GM12878 (cell line): ENCODE measurements at regions not wholly inside any gene's neighbourhood (a gene's known extent, or its start where the extent isn't known, plus 50 kb on each side); places are given as distances from the start of the nearest gene placed in this dataset.

Experiments used
- ATAC-seq: fragments of 200-7000 bp; cut with Tn5 transposase; 3 replicates; pipeline ENCODE4 v1.9.1; 2020; ENCODE audit warnings: mild to moderate bottlenecking, moderate library complexity
- BruUV-seq: library from RNA; stranded (reverse); fragments of 400-500 nt; replicated peaks from 2 replicates; lab custom pipeline; 2021; lab: Mats Ljungman, UMichigan
- CTCF ChIA-PET: fragments of 300-600 bp; sonication (Branson Sonifier 250); formaldehyde crosslinking; extraction: SDS; loops from one replicate; lab custom pipeline; 2021; ENCODE audit warnings: inconsistent platforms; lab: Yijun Ruan, JAX
- POLR2A ChIA-PET: fragments of 350-600 bp; formaldehyde crosslinking; extraction: SDS; loops from one replicate; lab custom pipeline; 2021; ENCODE audit warnings: inconsistent platforms; lab: Charles Lee
- RAD21 ChIA-PET: fragments of 300-600 bp; sonication (Branson Sonifier 250); formaldehyde crosslinking; loops from one replicate; lab custom pipeline; 2023; ENCODE audit warnings: antibody characterized with exemption; ENCODE audit not compliant: unreplicated experiment; lab: Charles Lee
- SMC1A ChIA-PET: fragments of 300-600 bp; sonication (Branson Sonifier 250); formaldehyde crosslinking; loops from one replicate; lab custom pipeline; 2023; ENCODE audit not compliant: unreplicated experiment, uncharacterized antibody; lab: Charles Lee
- DNase-seq: peaks from one replicate; pipeline ENCODE4 v3.0.0-alpha.2; 2011; ENCODE audit warnings: low read depth, low spot score
- FAIRE-seq: peaks from 3 replicates; lab custom pipeline; 2011; peaks lifted over from hg19 to GRCh38; lab: Jason Lieb, UNC
- H2AFZ ChIP-seq: 2 replicates; pipeline ENCODE4 v1.6.0; 2011; ENCODE audit warnings: low read depth, low read length, control low read depth; ENCODE audit not compliant: control insufficient read depth
- H3K27ac ChIP-seq: 2 replicates; pipeline ENCODE4 v1.5.1; 2011; ENCODE audit warnings: control low read depth; ENCODE audit not compliant: control insufficient read depth, insufficient read depth
- H3K27me3 ChIP-seq, 2 experiments: replicated peaks in 1 of 2; 2 replicates each; pipeline versions ENCODE4 v1.6.0 to v1.6.1; 2011; ENCODE audit warnings: low read length in 1 of 2; ENCODE audit not compliant: control insufficient read depth in 2 of 2, insufficient read depth in 2 of 2
- H3K36me3 ChIP-seq, 2 experiments: 2 replicates each; pipeline ENCODE4 v1.5.1; 2011; ENCODE audit warnings: low read length in 1 of 2; ENCODE audit not compliant: control insufficient read depth in 2 of 2, insufficient read depth in 2 of 2
- H3K4me1 ChIP-seq: 2 replicates; pipeline ENCODE4 v1.6.1; 2011; ENCODE audit warnings: mild to moderate bottlenecking, low read length, moderate library complexity, mixed read lengths; ENCODE audit not compliant: control insufficient read depth, insufficient read depth
- H3K4me2 ChIP-seq: 2 replicates; pipeline ENCODE4 v1.6.0; 2011; ENCODE audit warnings: control low read depth; ENCODE audit not compliant: control insufficient read depth, insufficient read depth
- H3K4me3 ChIP-seq: fragments of 200-600 bp; sonication (generic); 2 replicates; pipeline ENCODE4 v1.5.1; 2016
- H3K79me2 ChIP-seq: 2 replicates; pipeline ENCODE4 v1.6.0; 2011; ENCODE audit warnings: low read length; ENCODE audit not compliant: control insufficient read depth, insufficient read depth
- H3K9ac ChIP-seq: 2 replicates; pipeline ENCODE4 v1.8.0; 2011; ENCODE audit warnings: low read length, control low read depth, mixed read lengths; ENCODE audit not compliant: control insufficient read depth, insufficient read depth
- H3K9me3 ChIP-seq: replicated peaks from 3 replicates; pipeline ENCODE4 v1.5.1; 2011; ENCODE audit warnings: mild to moderate bottlenecking, low read length; ENCODE audit not compliant: control insufficient read depth, insufficient read depth
- H4K20me1 ChIP-seq: 2 replicates; pipeline ENCODE4 v1.6.0; 2011; ENCODE audit not compliant: control insufficient read depth, insufficient read depth
- CBFB ChIP-seq: IDR thresholded peaks from 2 replicates; pipeline ENCODE4 v1.6.1; 2016; ENCODE audit warnings: antibody characterized with exemption, low read depth
- ETV6 ChIP-seq, 2 experiments: fragments of 450-650 bp in 1 of 2; IDR thresholded peaks in 1 of 2; conservative IDR thresholded peaks in 1 of 2; 2 replicates each; pipeline ENCODE4 v1.6.1; 2014; ENCODE audit warnings: antibody characterized with exemption in 1 of 2, borderline replicate concordance in 1 of 2, low read depth in 1 of 2, mild to moderate bottlenecking in 1 of 2, moderate library complexity in 1 of 2
- HCFC1 ChIP-seq: fragments of 150-350 bp; IDR thresholded peaks from 2 replicates; pipeline ENCODE4 v1.6.1; 2014; ENCODE audit warnings: low read length
- HDGF ChIP-seq: fragments of 450-650 bp; IDR thresholded peaks from 2 replicates; pipeline ENCODE4 v1.6.1; 2016; ENCODE audit warnings: antibody characterized with exemption
- IKZF1 ChIP-seq: fragments of 450-650 bp; conservative IDR thresholded peaks from 2 replicates; pipeline ENCODE4 v1.6.1; 2017; ENCODE audit warnings: antibody characterized with exemption, mild to moderate bottlenecking
- NR2F1 ChIP-seq: fragments of 450-650 bp; conservative IDR thresholded peaks from 2 replicates; pipeline ENCODE4 v1.6.1; 2017; ENCODE audit warnings: mild to moderate bottlenecking
- TCF3 ChIP-seq: IDR thresholded peaks from 2 replicates; pipeline ENCODE4 v1.6.1; 2012; ENCODE audit warnings: low read depth, mild to moderate bottlenecking, low read length, borderline replicate concordance; ENCODE audit not compliant: insufficient read depth
- YBX1 ChIP-seq: fragments of 450-650 bp; IDR thresholded peaks from 2 replicates; pipeline ENCODE4 v1.6.1; 2016; ENCODE audit warnings: antibody characterized with exemption
- ZNF274 ChIP-seq: IDR thresholded peaks from one replicate; pipeline ENCODE4 v1.8.0; 2011; ENCODE audit not compliant: insufficient read length, insufficient read depth
- WGBS: methylation state at CpG from one replicate; pipeline ENCODE4 v1.1.6; 2016; ENCODE audit warnings: low lambda C conversion rate; ENCODE audit not compliant: insufficient replicate concordance, insufficient coverage; ENCODE audit errors: missing lambda C conversion rate; 5-methylcytosine and 5-hydroxymethylcytosine counted together
- in situ Hi-C: fragments of 300-500 bp; cut with MboI; formaldehyde crosslinking; loops from 9 replicates; pipeline ENCODE4 v1.14.3; 2018; ENCODE audit warnings: mixed read lengths
- intact Hi-C: fragments of 100-400 bp; cut with micrococcal nuclease; formaldehyde crosslinking; loops from one replicate; pipeline ENCODE4 v1.14.2; 2022; ENCODE audit not compliant: unreplicated experiment
- TF ChIP-seq, protein P1 (sequence below): IDR thresholded peaks from 2 replicates; pipeline ENCODE4 v1.6.1; 2011; ENCODE audit warnings: borderline replicate concordance, low read depth, mild to moderate bottlenecking, moderate library complexity, mixed read lengths, low read length; ENCODE audit not compliant: insufficient read depth; ENCODE audit errors: extremely low read length
- TF ChIP-seq, protein P2 (sequence below): IDR thresholded peaks from 2 replicates; pipeline ENCODE4 v1.6.1; 2011; ENCODE audit warnings: borderline replicate concordance, low read depth, mild to moderate bottlenecking, moderate library complexity, low read length; ENCODE audit not compliant: insufficient read depth, poor library complexity, severe bottlenecking

- no peak for FAIRE-seq
- TF ChIP-seq ETV6 (conservative IDR thresholded peaks at IDR 0.05 in 1 of 2, IDR thresholded peaks at IDR 0.05 in 1 of 2; ENCODE audit: borderline replicate concordance in 1 of 2, low read depth in 1 of 2) (no peak), YBX1 (no peak), TCF3 (no peak), ZNF274 (no peak), HCFC1 (no peak), HDGF (no peak), NR2F1 (no peak), CBFB (no peak), IKZF1 (no peak)
- TF ChIP-seq, protein P1, sequence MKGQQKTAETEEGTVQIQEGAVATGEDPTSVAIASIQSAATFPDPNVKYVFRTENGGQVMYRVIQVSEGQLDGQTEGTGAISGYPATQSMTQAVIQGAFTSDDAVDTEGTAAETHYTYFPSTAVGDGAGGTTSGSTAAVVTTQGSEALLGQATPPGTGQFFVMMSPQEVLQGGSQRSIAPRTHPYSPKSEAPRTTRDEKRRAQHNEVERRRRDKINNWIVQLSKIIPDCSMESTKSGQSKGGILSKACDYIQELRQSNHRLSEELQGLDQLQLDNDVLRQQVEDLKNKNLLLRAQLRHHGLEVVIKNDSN = no peak
- TF ChIP-seq, protein P2, sequence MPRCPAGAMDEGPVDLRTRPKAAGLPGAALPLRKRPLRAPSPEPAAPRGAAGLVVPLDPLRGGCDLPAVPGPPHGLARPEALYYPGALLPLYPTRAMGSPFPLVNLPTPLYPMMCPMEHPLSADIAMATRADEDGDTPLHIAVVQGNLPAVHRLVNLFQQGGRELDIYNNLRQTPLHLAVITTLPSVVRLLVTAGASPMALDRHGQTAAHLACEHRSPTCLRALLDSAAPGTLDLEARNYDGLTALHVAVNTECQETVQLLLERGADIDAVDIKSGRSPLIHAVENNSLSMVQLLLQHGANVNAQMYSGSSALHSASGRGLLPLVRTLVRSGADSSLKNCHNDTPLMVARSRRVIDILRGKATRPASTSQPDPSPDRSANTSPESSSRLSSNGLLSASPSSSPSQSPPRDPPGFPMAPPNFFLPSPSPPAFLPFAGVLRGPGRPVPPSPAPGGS = no peak
- 19% methylated on average over 2 of the region's 2 CpGs for WGBS
These were observed 952.5 kb upstream of the MAN1A1 start for GRCh38 chr6:120302041-120302440.

More at GRCh38 chr6:120302041-120302440, 952.5 kb upstream of the MAN1A1 start:
- SMC1A ChIA-PET = interaction anchor here (1.0 to 1.1 kb wide), 3 partner anchors 8 to 11 kb away, joined by 3 to 4 read pairs (median 4); no protein-coding TSS in a partner anchor
- in situ Hi-C loops (no loop called here), intact Hi-C loops (no loop called here)
- no peaks in the 10 kb centered on the region for H3K27me3 ChIP-seq
- no peaks in the 10 kb centered on the region for H3K4me1 ChIP-seq
- H3K4me3 ChIP-seq = no peak overlapping the region
- H3K4me2 ChIP-seq = no peak overlapping the region
- no peaks in the 10 kb centered on the region for H3K79me2 ChIP-seq
- H3K9ac ChIP-seq = no peak overlapping the region
- POLR2A ChIA-PET = no interaction called here
- H4K20me1 ChIP-seq = no peaks in the 10 kb centered on the region
- no peak for ATAC-seq
- H3K27ac ChIP-seq = no peak overlapping the region
- H2AFZ ChIP-seq = no peak overlapping the region
- CTCF ChIA-PET = no interaction called here
- RAD21 ChIA-PET = no interaction called here
- no TSS peak for BruUV-seq
- no peaks in the 10 kb centered on the region for H3K36me3 ChIP-seq
- DNase-seq = no peak
- H3K9me3 ChIP-seq = no peaks in the 10 kb centered on the region
